ENCODE measurements at regions not wholly inside any gene's neighbourhood (a gene's known extent, or its start where the extent isn't known, plus 50 kb on each side); places are given as distances from the start of the nearest gene placed in this dataset.

DNA sequence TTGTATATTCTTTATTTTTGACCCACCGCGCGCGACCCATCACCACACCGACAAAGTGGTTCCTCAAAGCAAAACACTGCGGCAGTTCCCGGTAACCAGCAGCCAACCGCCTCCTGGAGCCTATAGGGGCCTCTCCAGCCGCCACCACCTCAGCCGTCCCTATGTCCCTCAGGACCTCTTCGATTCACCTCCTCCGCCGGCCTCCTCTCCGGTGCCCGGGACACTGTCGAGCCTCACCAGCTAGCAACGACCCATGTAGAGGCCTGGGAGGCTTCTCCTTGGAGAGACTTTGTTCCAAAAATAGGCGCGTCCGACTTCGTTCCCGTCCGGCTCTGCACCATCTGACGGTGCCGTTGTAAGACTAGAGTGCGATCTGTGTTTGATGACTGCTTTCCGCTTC lies 158.8 kb downstream of the HGF start:
- TF ChIP-seq, protein P1, sequence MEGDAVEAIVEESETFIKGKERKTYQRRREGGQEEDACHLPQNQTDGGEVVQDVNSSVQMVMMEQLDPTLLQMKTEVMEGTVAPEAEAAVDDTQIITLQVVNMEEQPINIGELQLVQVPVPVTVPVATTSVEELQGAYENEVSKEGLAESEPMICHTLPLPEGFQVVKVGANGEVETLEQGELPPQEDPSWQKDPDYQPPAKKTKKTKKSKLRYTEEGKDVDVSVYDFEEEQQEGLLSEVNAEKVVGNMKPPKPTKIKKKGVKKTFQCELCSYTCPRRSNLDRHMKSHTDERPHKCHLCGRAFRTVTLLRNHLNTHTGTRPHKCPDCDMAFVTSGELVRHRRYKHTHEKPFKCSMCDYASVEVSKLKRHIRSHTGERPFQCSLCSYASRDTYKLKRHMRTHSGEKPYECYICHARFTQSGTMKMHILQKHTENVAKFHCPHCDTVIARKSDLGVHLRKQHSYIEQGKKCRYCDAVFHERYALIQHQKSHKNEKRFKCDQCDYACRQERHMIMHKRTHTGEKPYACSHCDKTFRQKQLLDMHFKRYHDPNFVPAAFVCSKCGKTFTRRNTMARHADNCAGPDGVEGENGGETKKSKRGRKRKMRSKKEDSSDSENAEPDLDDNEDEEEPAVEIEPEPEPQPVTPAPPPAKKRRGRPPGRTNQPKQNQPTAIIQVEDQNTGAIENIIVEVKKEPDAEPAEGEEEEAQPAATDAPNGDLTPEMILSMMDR (conservative IDR thresholded peaks at IDR 0.05 in 1 of 2, IDR thresholded peaks at IDR 0.05 in 1 of 2; ENCODE audit: extremely low read depth in 1 of 2, insufficient read depth in 1 of 2, low read depth in 1 of 2, low read length in 2 of 2) = no peak
- TF ChIP-seq EZH2 (IDR thresholded peaks at IDR 0.05; ENCODE audit: borderline replicate concordance, low read length) = no peak
